ENCODE measurements at regions not wholly inside any gene's neighbourhood (a gene's known extent, or its start where the extent isn't known, plus 50 kb on each side); places are given as distances from the start of the nearest gene placed in this dataset.

- no peak for TF ChIP-seq TAF1 (IDR thresholded peaks at IDR 0.05; ENCODE audit: borderline replicate concordance, insufficient read depth, low read length)
- no peak for TF ChIP-seq REST (IDR thresholded peaks at IDR 0.05; ENCODE audit: insufficient read depth in 1 of 2, low read depth in 2 of 2, low read length in 2 of 2)
- TF ChIP-seq POLR2AphosphoS5 (IDR thresholded peaks at IDR 0.05; ENCODE audit: low read depth, low read length) = no peak
- no peak for TF ChIP-seq FOXP2 (optimal IDR thresholded peaks at IDR 0.05; ENCODE audit: borderline replicate concordance, extremely low read depth, extremely low read length, insufficient read depth)
Observed at GRCh38 chr11:10376061-10376460, 71.2 kb downstream of the ADM start.

Data from PFSK-1 (cell line).